OCI-LY1 (cell line): ENCODE measurements at regions not wholly inside any gene's neighbourhood (a gene's known extent, or its start where the extent isn't known, plus 50 kb on each side); places are given as distances from the start of the nearest gene placed in this dataset.

Experiments
- EZH2 ChIP-seq: fragments of 200-600 bp; sonication (generic), shearing (Covaris generic); IDR thresholded peaks from 2 replicates; pipeline ENCODE4 v1.8.0; 2017; ENCODE audit warnings: borderline replicate concordance, mixed run types, mild to moderate bottlenecking, antibody characterized with exemption, low read length, moderate library complexity, mixed read lengths
- TF ChIP-seq, protein P1 (sequence below): fragments of 200-600 bp; sonication (generic), shearing (Covaris generic); IDR thresholded peaks from 2 replicates; pipeline ENCODE4 v1.5.1; 2017; ENCODE audit warnings: mild to moderate bottlenecking, antibody characterized with exemption, low read length, moderate library complexity, mixed read lengths

DNA sequence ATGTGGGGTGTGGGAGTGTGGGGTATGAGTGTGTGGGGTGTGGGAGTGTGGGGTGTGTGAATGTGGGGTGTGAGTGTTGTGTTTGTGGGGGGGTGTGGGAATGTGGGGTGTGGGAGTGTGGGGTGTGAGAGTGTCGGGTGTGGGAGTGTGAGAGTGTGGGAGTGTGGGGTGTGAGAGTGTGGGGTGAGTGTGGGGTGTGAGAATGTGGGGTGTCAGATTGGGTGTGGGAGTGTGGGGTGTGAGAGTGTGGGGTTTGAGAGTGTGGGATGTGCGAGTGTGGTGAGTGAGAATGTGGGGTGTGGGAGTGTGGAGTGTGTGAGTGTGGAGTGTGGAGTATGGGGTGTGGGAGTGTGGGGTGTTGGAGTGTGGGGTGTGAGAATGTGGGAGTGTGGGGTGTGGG, 50.1 kb upstream of the EN2 start:
- TF ChIP-seq, protein P1, sequence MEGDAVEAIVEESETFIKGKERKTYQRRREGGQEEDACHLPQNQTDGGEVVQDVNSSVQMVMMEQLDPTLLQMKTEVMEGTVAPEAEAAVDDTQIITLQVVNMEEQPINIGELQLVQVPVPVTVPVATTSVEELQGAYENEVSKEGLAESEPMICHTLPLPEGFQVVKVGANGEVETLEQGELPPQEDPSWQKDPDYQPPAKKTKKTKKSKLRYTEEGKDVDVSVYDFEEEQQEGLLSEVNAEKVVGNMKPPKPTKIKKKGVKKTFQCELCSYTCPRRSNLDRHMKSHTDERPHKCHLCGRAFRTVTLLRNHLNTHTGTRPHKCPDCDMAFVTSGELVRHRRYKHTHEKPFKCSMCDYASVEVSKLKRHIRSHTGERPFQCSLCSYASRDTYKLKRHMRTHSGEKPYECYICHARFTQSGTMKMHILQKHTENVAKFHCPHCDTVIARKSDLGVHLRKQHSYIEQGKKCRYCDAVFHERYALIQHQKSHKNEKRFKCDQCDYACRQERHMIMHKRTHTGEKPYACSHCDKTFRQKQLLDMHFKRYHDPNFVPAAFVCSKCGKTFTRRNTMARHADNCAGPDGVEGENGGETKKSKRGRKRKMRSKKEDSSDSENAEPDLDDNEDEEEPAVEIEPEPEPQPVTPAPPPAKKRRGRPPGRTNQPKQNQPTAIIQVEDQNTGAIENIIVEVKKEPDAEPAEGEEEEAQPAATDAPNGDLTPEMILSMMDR: no peak
- no peak for TF ChIP-seq EZH2
